ENCODE measurements at regions not wholly inside any gene's neighbourhood (a gene's known extent, or its start where the extent isn't known, plus 50 kb on each side); places are given as distances from the start of the nearest gene placed in this dataset.
"Not testable (repeated sequence)": the region's sequence is repeated elsewhere in the genome, so short reads cannot be mapped to it uniquely, and the experiment has no call there.

GRCh38 chr11:95655536-95655935 lies 134.0 kb downstream of the FAM76B start:
- TF ChIP-seq JUND (IDR thresholded peaks at IDR 0.05; ENCODE audit: low read depth): no peak
- in situ Hi-C loops (cut with HindIII; ENCODE audit: low pct_unique_long_range_greater_than_20kb, low sequenced_read_pairs): no loop called here
- DNase-seq (ENCODE audit: low read depth in 1 of 2, low spot score in 1 of 2): no peak

- in situ Hi-C loops (cut with HindIII; ENCODE audit: low pct_unique_long_range_greater_than_20kb, low sequenced_read_pairs): no loop called here
- no peak for TF ChIP-seq JUND (IDR thresholded peaks at IDR 0.05; ENCODE audit: low read depth)
Observed at GRCh38 chr11:95653680-95654079, 135.9 kb downstream of the FAM76B start.

GRCh38 chr11:95653099-95653498 lies 136.5 kb downstream of the FAM76B start:
- no peak for TF ChIP-seq JUND (IDR thresholded peaks at IDR 0.05; ENCODE audit: low read depth)
- DNase-seq (ENCODE audit: low read depth in 1 of 2, low spot score in 1 of 2): no peak
- in situ Hi-C loops (cut with HindIII; ENCODE audit: low pct_unique_long_range_greater_than_20kb, low sequenced_read_pairs): no loop called here

More at GRCh38 chr11:95653680-95654079, 135.9 kb downstream of the FAM76B start:
- DNase-seq (ENCODE audit: low read depth in 1 of 2, low spot score in 1 of 2): no peak

- DNase-seq (ENCODE audit: low read depth in 1 of 2, low spot score in 1 of 2): no peak
- no peak for TF ChIP-seq JUND (IDR thresholded peaks at IDR 0.05; ENCODE audit: low read depth)
- in situ Hi-C loops (cut with HindIII; ENCODE audit: low pct_unique_long_range_greater_than_20kb, low sequenced_read_pairs): no loop called here
Observed at GRCh38 chr11:95652002-95652472, 137.5 kb downstream of the FAM76B start.

GRCh38 chr11:95650276-95650675 lies 139.3 kb downstream of the FAM76B start:
- DNase-seq (ENCODE audit: low read depth in 1 of 2, low spot score in 1 of 2): no peak
- TF ChIP-seq JUND (IDR thresholded peaks at IDR 0.05; ENCODE audit: low read depth): no peak
- in situ Hi-C loops (cut with HindIII; ENCODE audit: low pct_unique_long_range_greater_than_20kb, low sequenced_read_pairs): no loop called here

- DNase-seq (ENCODE audit: low read depth in 1 of 2, low spot score in 1 of 2): no peak
- no peak for TF ChIP-seq JUND (IDR thresholded peaks at IDR 0.05; ENCODE audit: low read depth)
- in situ Hi-C loops (cut with HindIII; ENCODE audit: low pct_unique_long_range_greater_than_20kb, low sequenced_read_pairs): no loop called here
Observed at GRCh38 chr11:95647871-95648270, 141.7 kb downstream of the FAM76B start.

GRCh38 chr11:95647355-95647754 lies 142.2 kb downstream of the FAM76B start:
- no peak for DNase-seq (ENCODE audit: low read depth in 1 of 2, low spot score in 1 of 2)
- no peak for TF ChIP-seq JUND (IDR thresholded peaks at IDR 0.05; ENCODE audit: low read depth)
- in situ Hi-C loops (cut with HindIII; ENCODE audit: low pct_unique_long_range_greater_than_20kb, low sequenced_read_pairs): no loop called here

GRCh38 chr11:95641495-95641894 lies 148.1 kb downstream of the FAM76B start:
- no peak for DNase-seq (ENCODE audit: low read depth in 1 of 2, low spot score in 1 of 2)
- no peak for TF ChIP-seq JUND (IDR thresholded peaks at IDR 0.05; ENCODE audit: low read depth)
- in situ Hi-C loops (cut with HindIII; ENCODE audit: low pct_unique_long_range_greater_than_20kb, low sequenced_read_pairs): no loop called here

- DNase-seq (ENCODE audit: low read depth in 1 of 2, low spot score in 1 of 2): no peak
- in situ Hi-C loops (cut with HindIII; ENCODE audit: low pct_unique_long_range_greater_than_20kb, low sequenced_read_pairs): no loop called here
- TF ChIP-seq JUND (IDR thresholded peaks at IDR 0.05; ENCODE audit: low read depth): no peak
Observed at GRCh38 chr11:95638501-95638900, 151.1 kb downstream of the FAM76B start.

GRCh38 chr11:95625164-95625900 lies 164.2 kb downstream of the FAM76B start:
- TF ChIP-seq JUND (IDR thresholded peaks at IDR 0.05; ENCODE audit: low read depth): no peak
- in situ Hi-C loops (cut with HindIII; ENCODE audit: low pct_unique_long_range_greater_than_20kb, low sequenced_read_pairs): no loop called here
- no peak for DNase-seq (ENCODE audit: low read depth in 1 of 2, low spot score in 1 of 2)

- TF ChIP-seq JUND (IDR thresholded peaks at IDR 0.05; ENCODE audit: low read depth): no peak
Observed at GRCh38 chr11:95616256-95616804, 173.3 kb downstream of the FAM76B start.

GRCh38 chr11:95611827-95612226 lies 177.8 kb downstream of the FAM76B start:
- DNase-seq (ENCODE audit: low read depth in 1 of 2, low spot score in 1 of 2): no peak
- in situ Hi-C loops (cut with HindIII; ENCODE audit: low pct_unique_long_range_greater_than_20kb, low sequenced_read_pairs): no loop called here
- no peak for TF ChIP-seq JUND (IDR thresholded peaks at IDR 0.05; ENCODE audit: low read depth)

More at GRCh38 chr11:95616256-95616804, 173.3 kb downstream of the FAM76B start:
- in situ Hi-C loops (cut with HindIII; ENCODE audit: low pct_unique_long_range_greater_than_20kb, low sequenced_read_pairs): no loop called here
- DNase-seq (ENCODE audit: low read depth in 1 of 2, low spot score in 1 of 2): no peak

GRCh38 chr11:95610185-95610584 lies 179.4 kb downstream of the FAM76B start:
- in situ Hi-C loops (cut with HindIII; ENCODE audit: low pct_unique_long_range_greater_than_20kb, low sequenced_read_pairs); DNase-seq (ENCODE audit: low read depth in 1 of 2, low spot score in 1 of 2): not testable (repeated sequence)

All from T47D (cell line).